Loucy (cell line): ENCODE measurements at regions not wholly inside any gene's neighbourhood (a gene's known extent, or its start where the extent isn't known, plus 50 kb on each side); places are given as distances from the start of the nearest gene placed in this dataset.

Experiments used
- H2AFZ ChIP-seq: fragments of 200-600 bp; sonication (generic); 2 replicates; pipeline ENCODE4 v1.6.0; 2016; ENCODE audit warnings: antibody characterized with exemption, mild to moderate bottlenecking, low read length, moderate library complexity
- H3F3A ChIP-seq: fragments of 200-600 bp; 2 replicates; pipeline ENCODE4 v1.6.0; 2016; ENCODE audit warnings: antibody characterized with exemption, low read depth, mild to moderate bottlenecking
- H3K27me3 ChIP-seq: fragments of 200-600 bp; sonication (generic); 2 replicates; pipeline ENCODE4 v1.6.1; 2014; ENCODE audit warnings: low read length, mild to moderate bottlenecking; ENCODE audit not compliant: insufficient read depth, poor library complexity, severe bottlenecking
- H3K36me3 ChIP-seq: fragments of 200-600 bp; sonication (generic); 2 replicates; pipeline ENCODE4 v1.6.1; 2016; ENCODE audit warnings: low read length; ENCODE audit not compliant: insufficient read depth
- H3K4me1 ChIP-seq: fragments of 200-600 bp; sonication (generic); 2 replicates; pipeline ENCODE4 v1.5.1; 2014; ENCODE audit warnings: low read length, mild to moderate bottlenecking; ENCODE audit not compliant: insufficient read depth, poor library complexity, severe bottlenecking
- H3K4me2 ChIP-seq: fragments of 200-600 bp; sonication (generic); 2 replicates; pipeline ENCODE4 v1.6.0; 2014; ENCODE audit warnings: antibody characterized with exemption, low read length, low read depth, mild to moderate bottlenecking; ENCODE audit not compliant: poor library complexity, severe bottlenecking
- H3K4me3 ChIP-seq: fragments of 200-600 bp; sonication (generic); 2 replicates; pipeline ENCODE4 v1.5.1; 2014; ENCODE audit warnings: low read length, mild to moderate bottlenecking, mixed read lengths; ENCODE audit not compliant: poor library complexity, severe bottlenecking
- H3K79me2 ChIP-seq: fragments of 200-600 bp; sonication (generic); 2 replicates; pipeline ENCODE4 v1.6.1; 2014; ENCODE audit warnings: low read length; ENCODE audit not compliant: insufficient read depth
- H3K9ac ChIP-seq: fragments of 200-600 bp; sonication (generic); 2 replicates; pipeline ENCODE4 v1.6.0; 2014; ENCODE audit warnings: mild to moderate bottlenecking, low read depth, low read length, moderate library complexity; ENCODE audit not compliant: poor library complexity, severe bottlenecking
- H3K9me2 ChIP-seq: fragments of 200-600 bp; sonication (generic); replicated peaks from 2 replicates; pipeline ENCODE4 v1.6.1; 2016; ENCODE audit warnings: low read depth, low read length, mixed read lengths
- H3K9me3 ChIP-seq: fragments of 200-600 bp; sonication (generic); 2 replicates; pipeline ENCODE4 v1.6.1; 2014; ENCODE audit warnings: mild to moderate bottlenecking, antibody characterized with exemption, low read length, low read depth; ENCODE audit not compliant: insufficient read depth
- H4K20me1 ChIP-seq: fragments of 200-600 bp; sonication (generic); 2 replicates; pipeline ENCODE4 v1.6.0; 2014; ENCODE audit warnings: antibody characterized with exemption, low read length, mild to moderate bottlenecking; ENCODE audit not compliant: insufficient read depth, poor library complexity, severe bottlenecking
- EZH2phosphoT487 ChIP-seq: fragments of 200-600 bp; IDR thresholded peaks from 2 replicates; pipeline ENCODE4 v1.6.1; 2018; ENCODE audit warnings: antibody characterized with exemption, mild to moderate bottlenecking, moderate library complexity, borderline replicate concordance
- TF ChIP-seq, protein P1 (sequence below): fragments of 200-600 bp; sonication (generic); conservative IDR thresholded peaks from 2 replicates; pipeline ENCODE4 v1.5.1; 2014; ENCODE audit warnings: mild to moderate bottlenecking, antibody characterized with exemption, low read length

DNA sequence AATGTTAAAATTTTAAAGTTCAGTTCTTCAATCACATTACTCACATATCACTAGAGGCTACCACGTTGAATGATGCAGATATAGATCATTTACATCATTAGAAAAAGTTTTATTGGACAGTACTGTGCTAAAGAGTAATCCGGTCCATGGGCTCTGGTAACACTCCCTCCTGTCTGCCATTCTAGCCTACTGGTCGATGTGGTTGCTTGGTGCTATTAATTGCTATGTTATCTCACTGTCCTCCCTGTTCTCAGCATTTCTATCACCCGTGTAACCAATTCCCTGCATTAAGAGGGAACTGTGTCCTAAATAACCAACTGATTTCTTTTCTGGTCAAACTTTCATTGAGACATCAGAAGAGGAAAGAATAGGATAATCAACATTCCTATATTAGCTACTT is 347.5 kb upstream of the RBMS3 start:
- Histone ChIP-seq H3K4me1 (no peaks in the 10 kb centered on the region), H3K79me2 (no peaks in the 10 kb centered on the region), H3K9ac (no peak overlapping the region), H3K27me3 (no peaks in the 10 kb centered on the region), H3K9me2 (no peaks in the 10 kb centered on the region), H3K36me3 (no peaks in the 10 kb centered on the region), H3K4me2 (no peak overlapping the region), H3K9me3 (no peaks in the 10 kb centered on the region), H3K4me3 (no peak overlapping the region), H4K20me1 (no peaks in the 10 kb centered on the region), H3F3A (no peaks in the 10 kb centered on the region), H2AFZ (no peak overlapping the region)
- TF ChIP-seq, protein P1, sequence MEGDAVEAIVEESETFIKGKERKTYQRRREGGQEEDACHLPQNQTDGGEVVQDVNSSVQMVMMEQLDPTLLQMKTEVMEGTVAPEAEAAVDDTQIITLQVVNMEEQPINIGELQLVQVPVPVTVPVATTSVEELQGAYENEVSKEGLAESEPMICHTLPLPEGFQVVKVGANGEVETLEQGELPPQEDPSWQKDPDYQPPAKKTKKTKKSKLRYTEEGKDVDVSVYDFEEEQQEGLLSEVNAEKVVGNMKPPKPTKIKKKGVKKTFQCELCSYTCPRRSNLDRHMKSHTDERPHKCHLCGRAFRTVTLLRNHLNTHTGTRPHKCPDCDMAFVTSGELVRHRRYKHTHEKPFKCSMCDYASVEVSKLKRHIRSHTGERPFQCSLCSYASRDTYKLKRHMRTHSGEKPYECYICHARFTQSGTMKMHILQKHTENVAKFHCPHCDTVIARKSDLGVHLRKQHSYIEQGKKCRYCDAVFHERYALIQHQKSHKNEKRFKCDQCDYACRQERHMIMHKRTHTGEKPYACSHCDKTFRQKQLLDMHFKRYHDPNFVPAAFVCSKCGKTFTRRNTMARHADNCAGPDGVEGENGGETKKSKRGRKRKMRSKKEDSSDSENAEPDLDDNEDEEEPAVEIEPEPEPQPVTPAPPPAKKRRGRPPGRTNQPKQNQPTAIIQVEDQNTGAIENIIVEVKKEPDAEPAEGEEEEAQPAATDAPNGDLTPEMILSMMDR: no peak
- no peak for TF ChIP-seq EZH2phosphoT487

DNA sequence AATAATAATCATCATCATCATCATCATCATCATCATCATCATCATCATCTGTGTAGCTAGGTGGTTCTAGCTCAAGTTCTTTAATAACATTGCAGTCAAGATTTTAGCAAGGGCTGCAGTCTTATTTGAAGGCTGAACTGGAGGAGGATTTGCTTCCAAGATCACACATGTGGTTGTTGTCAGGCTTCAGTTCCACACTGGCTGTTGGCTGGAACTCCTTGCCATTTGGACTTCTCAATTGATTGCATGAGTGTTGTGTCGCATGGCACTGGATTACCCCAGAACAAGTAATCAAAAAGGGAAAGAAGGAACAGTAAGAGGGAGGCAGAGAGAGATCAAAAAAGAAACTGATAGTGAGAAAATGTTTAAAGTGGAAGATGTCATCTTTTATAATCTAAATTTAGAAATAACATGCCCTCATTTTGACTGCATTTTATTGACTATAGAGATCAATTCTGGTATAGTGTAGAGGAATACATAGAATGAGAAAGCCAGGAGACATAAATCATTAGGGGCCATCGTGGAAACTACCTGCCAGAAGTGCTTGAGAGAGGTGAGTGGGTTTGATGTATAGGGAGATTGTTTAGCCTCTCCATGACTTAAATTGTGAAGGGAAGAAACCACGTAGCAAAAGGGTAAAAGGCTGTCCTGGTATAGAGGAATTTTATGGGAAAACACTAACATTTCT is 346.6 kb upstream of the RBMS3 start:
- no peak overlapping the region for H3K4me2 ChIP-seq
- TF ChIP-seq, protein P1: no peak
- TF ChIP-seq EZH2phosphoT487: no peak
- no peak overlapping the region for H2AFZ ChIP-seq
- no peak overlapping the region for H3K9ac ChIP-seq
- no peaks in the 10 kb centered on the region for H3K36me3 ChIP-seq
- H3K4me3 ChIP-seq: no peak overlapping the region
- no peaks in the 10 kb centered on the region for H3K79me2 ChIP-seq
- H3K9me2 ChIP-seq: no peaks in the 10 kb centered on the region
- H3F3A ChIP-seq: no peaks in the 10 kb centered on the region
- no peaks in the 10 kb centered on the region for H3K9me3 ChIP-seq
- no peaks in the 10 kb centered on the region for H3K27me3 ChIP-seq
- H4K20me1 ChIP-seq: no peaks in the 10 kb centered on the region
- no peaks in the 10 kb centered on the region for H3K4me1 ChIP-seq

DNA sequence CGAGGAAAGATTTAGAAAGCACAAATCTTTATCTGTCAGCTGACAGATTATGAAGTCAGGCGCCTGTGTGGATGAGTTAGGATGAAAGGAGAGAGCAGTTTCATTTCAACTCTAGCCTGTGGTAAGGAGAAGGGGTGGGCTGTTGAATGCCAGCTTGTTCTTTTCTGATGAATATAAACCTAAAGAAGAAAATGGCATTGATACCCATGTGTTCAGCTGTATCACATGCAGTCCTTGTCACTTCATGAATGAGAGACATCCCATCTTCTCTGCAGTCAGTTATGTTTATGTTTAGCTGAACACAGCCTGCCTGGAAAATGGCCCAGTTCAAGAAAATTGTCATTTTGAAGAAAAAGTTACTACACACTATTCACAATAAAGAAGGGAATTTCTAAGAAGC is 345.7 kb upstream of the RBMS3 start:
- H3K36me3 ChIP-seq: no peaks in the 10 kb centered on the region
- H2AFZ ChIP-seq: no peak overlapping the region
- H3K4me3 ChIP-seq: no peak overlapping the region
- TF ChIP-seq EZH2phosphoT487: no peak
- H3K27me3 ChIP-seq: no peaks in the 10 kb centered on the region
- no peak overlapping the region for H3K9ac ChIP-seq
- no peaks in the 10 kb centered on the region for H3K9me2 ChIP-seq
- no peaks in the 10 kb centered on the region for H3K79me2 ChIP-seq
- H3K9me3 ChIP-seq: no peaks in the 10 kb centered on the region
- no peaks in the 10 kb centered on the region for H3K4me1 ChIP-seq
- H3F3A ChIP-seq: no peaks in the 10 kb centered on the region
- no peak overlapping the region for H3K4me2 ChIP-seq
- H4K20me1 ChIP-seq: no peaks in the 10 kb centered on the region

DNA sequence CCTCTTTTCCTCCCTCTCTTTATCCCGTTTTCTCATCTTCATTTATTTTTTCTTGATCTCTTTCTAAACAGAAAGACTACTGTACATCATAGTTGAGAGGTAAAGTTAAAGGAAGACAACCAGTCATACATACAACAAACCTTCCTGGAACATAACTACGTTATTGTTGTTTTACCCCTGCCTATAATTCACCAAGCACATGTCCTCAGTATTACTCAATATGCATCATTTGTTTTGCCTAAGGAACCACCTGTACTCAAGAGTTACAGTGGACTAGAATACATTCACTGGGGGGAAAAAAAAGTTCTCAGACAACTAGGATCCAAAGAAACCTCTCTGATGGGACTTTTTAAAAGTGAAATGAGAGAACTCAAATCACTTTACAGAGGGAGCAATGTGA is 344.7 kb upstream of the RBMS3 start:
- Histone ChIP-seq H3K36me3 (no peaks in the 10 kb centered on the region), H3K4me2 (no peak overlapping the region), H2AFZ (no peak overlapping the region), H3K9me3 (no peaks in the 10 kb centered on the region), H3K27me3 (no peaks in the 10 kb centered on the region), H3K4me1 (no peaks in the 10 kb centered on the region), H3K9ac (no peak overlapping the region), H4K20me1 (no peaks in the 10 kb centered on the region), H3K79me2 (no peaks in the 10 kb centered on the region), H3K4me3 (no peak overlapping the region), H3F3A (no peaks in the 10 kb centered on the region), H3K9me2 (no peaks in the 10 kb centered on the region)
- TF ChIP-seq, protein P1: no peak
- no peak for TF ChIP-seq EZH2phosphoT487
